ENCODE measurements at regions not wholly inside any gene's neighbourhood (a gene's known extent, or its start where the extent isn't known, plus 50 kb on each side); places are given as distances from the start of the nearest gene placed in this dataset.

- TF ChIP-seq CTCF (IDR thresholded peaks at IDR 0.05; ENCODE audit: low read depth, low read length, poor library complexity, severe bottlenecking): no peak
- no peak for TF ChIP-seq EZH2phosphoT487 (IDR thresholded peaks at IDR 0.05; ENCODE audit: borderline replicate concordance, low read length)
Measured at GRCh38 chr1:78722521-78722920, 72.9 kb downstream of the IFI44 start.
